ENCODE measurements at regions not wholly inside any gene's neighbourhood (a gene's known extent, or its start where the extent isn't known, plus 50 kb on each side); places are given as distances from the start of the nearest gene placed in this dataset.

DNA sequence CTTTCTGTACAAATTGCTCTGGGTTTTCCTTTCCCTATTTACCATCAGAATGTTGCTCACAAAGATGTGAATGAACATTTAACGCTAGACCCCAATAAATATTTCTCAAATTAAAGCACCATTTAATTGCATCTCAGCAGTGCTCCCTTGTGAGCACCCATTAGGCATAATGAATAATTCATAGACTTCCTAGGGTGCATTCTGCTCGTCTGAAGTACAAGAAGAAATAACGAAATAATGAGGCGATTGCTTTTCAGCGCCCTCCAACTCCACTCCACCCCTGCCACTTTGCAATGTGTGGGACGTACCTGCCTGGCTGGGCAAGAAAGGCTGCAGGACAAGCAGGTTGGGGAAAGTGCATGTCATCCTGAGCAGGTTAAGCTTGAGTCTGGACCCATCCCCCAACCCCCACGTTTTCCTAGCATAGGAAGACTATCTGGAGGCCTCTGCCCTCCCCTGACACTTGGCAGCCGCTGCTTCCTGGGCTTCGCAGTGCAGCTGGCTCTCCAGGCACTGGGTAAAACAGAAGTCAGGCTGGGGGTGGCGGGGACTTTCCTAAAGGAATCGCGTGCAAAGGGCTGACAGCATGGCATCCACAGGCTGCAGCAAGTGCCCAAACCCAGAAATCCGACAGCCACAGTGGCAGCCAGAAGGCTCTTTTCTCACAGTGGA lies 253.7 kb downstream of the DUSP6 start:
- no peak for DNase-seq (ENCODE audit: low read depth in 2 of 2)

DNA sequence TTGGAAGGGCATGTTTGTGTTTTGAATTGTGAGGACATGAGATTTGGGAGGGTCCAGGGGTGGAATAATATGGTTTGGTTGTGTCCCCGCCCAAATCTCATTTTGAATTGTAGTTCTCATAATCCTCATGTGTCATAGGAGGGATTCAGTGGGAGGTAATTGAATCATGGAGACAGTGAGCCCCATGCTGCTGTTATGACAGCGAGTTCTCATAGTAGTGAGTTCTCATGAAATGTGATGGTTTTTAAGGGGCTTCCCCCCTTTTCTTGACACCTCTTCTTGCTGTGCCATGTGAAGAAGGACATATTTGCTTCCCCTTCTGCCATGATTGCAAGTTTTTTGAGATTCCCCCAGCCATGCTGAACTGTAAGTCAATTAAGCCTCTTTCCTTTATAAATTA lies 260.0 kb downstream of the DUSP6 start:
- no peak for DNase-seq (ENCODE audit: low read depth in 2 of 2)

DNA sequence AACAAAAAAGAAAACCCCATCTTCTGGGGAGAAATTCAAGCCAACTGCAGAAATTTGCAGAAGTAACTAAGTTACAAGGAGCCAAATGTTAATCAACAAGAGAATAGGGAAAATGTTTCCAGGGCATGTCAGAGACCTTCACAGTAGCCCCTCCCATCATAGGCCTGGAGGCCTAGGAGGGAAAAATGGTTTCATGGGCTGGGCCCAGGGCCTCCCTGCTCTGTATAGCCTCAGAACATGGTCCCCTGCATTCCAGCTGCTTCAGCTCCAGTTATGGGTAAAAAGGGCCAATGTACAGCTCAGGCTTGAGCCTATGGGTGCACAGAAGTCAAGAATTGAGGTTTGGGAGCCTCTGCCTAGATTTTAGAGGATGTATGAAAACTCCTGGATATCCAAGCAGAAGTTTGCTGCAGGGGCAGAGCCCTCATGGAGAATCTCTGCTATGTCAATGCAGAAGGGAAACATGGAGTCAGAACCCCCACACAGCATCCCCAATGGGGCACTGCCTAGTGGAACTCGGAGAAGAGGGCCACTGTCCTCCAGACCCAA lies 260.9 kb downstream of the DUSP6 start:
- no peak for DNase-seq (ENCODE audit: low read depth in 2 of 2)

DNA sequence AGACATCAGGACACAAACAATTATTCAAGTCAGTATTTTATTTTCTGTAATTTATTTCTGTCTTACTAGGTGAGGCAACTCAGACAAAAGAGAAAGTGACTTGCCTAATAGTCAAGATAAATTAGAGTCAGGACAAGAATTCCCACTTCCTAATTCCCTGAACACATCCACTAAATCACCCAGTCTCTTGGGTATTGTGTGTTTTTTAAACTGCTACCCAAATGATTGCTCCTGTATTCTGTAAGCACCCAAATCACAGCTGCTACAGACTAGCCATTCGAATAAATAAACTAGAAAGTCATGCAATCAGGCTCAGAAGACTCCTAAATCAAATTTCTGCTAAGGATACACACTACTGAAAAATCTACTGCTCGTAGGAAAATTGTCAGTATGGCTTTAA lies 263.0 kb downstream of the DUSP6 start:
- DNase-seq (ENCODE audit: low read depth in 2 of 2) = no peak

DNA sequence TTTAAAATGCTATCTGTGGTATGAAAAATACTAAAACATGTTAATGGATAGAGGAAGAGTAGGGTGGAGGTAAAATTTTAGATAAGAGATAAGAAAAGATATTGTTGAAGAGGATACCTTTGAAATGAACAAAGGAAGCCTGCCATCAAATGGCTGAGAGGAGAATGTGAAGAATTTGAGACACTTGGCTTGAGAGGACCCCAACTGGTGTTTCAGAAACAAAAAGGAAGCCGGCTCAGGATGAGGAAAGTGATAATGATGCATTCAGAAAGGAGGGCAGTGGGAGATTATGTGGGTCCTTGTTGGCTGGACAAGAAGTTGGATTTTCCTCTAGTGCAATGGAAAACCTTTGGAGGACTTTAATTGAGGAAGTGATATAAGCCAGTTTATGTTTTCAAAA lies 264.4 kb downstream of the DUSP6 start:
- no peak for DNase-seq (ENCODE audit: low read depth in 2 of 2)

DNA sequence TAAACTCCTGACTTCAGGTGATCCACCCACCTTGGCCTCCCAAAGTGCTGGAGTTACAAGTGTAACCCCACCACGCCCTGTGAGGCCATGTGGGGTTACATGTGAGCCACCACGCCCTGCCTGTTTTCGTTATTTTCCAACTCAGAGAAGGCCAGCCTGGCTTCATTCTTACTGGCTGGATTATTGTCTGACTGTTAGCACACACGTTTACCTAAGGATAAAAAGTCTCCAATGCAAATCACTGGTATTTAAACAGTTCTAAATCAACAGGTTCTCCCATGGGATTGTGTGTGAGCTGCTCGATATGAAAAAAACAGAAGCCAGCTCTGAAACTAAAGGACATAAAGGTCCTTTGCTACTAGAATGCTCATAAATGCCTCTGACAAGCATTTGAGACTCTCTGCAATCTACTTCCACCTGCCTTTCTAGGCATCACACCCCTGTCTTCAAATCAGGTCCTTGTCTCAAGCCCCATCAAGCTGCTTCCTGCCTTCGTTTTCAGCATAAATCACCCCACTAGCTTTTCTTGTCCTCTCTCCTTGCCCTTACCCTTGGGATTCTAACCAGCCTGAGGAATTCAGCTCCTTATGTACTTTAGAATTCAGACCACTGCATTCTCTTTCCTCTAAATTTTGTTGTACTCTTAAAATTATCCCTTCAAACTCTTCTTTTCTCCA lies 265.0 kb downstream of the DUSP6 start:
- no peak for DNase-seq (ENCODE audit: low read depth in 2 of 2)

DNA sequence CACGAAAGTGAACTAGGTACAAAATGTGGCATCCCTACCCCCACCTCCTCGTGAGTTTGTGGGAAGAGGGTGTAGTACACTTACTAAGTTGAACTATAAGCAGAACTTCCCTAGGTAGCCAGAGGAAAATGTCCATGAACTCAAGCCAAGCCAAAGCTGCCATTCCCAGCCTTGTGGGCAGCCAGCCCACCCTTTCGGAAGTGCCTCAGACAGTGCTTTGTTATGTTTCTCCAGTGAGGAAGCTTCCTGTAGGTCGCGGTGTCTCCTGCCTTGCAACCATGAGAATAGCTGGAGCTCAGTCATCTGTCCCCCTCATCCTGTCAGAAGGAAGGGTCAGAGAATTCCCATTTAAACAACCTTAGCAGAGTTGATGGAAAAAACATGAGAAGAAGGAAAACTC lies 266.9 kb downstream of the DUSP6 start:
- DNase-seq (ENCODE audit: low read depth in 2 of 2) = no peak

DNA sequence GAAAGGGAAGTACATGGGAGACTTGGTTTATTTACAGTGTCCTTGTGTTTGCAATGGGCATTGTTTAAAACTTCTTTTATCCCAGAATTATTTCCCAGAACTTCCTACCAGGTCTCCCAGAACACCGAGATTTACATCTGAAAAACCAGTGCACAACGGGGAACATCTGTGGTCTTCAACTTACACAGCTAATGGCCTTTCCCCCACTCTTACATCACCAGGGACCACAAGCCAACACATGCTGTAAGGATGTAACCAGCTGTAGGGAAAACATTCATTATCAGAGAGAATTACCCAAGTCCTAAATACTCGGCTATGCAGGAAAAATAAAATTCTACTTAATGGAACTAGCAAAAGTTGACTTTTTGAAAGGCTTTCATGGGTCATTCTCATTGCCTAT lies 267.6 kb downstream of the DUSP6 start:
- no peak for DNase-seq (ENCODE audit: low read depth in 2 of 2)

DNA sequence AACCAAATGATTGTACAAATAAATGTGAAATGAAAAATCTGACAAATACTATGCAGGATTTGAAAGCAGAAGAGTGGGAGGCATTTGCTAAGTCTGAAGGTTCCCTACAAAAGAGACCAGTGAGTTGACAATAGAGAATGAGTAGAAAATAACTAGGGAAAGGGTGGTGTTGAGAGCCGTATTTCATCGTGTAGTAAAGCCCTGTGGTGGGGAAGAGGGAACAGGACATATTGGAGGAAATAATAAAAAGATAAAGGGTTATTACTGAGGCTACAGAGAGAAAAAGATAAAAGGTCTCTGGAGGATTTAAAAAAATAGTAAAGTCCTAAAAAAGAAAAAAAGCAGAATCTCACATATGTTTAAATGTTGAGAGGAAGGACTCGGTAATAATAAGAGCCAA lies 268.8 kb downstream of the DUSP6 start:
- no peak for DNase-seq (ENCODE audit: low read depth in 2 of 2)

DNA sequence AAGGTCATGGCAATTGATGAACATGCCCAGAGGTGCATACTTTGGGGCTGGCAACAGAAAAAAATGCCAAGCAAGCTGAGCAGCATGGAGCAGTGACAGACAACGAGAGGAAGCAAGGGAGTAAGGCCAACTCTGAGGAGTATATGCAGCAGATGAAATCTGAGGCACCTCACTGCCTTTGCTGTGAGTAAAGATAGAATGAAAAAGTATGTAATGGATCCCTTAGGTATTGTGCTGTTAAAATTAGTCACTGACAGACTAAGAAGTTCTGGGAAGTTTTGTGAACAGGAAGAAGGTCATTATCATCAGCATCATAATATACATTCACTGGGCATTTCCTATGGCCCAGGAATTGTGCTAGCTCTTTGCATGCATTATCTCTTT lies 269.9 kb downstream of the DUSP6 start:
- DNase-seq (ENCODE audit: low read depth in 2 of 2) = no peak

DNA sequence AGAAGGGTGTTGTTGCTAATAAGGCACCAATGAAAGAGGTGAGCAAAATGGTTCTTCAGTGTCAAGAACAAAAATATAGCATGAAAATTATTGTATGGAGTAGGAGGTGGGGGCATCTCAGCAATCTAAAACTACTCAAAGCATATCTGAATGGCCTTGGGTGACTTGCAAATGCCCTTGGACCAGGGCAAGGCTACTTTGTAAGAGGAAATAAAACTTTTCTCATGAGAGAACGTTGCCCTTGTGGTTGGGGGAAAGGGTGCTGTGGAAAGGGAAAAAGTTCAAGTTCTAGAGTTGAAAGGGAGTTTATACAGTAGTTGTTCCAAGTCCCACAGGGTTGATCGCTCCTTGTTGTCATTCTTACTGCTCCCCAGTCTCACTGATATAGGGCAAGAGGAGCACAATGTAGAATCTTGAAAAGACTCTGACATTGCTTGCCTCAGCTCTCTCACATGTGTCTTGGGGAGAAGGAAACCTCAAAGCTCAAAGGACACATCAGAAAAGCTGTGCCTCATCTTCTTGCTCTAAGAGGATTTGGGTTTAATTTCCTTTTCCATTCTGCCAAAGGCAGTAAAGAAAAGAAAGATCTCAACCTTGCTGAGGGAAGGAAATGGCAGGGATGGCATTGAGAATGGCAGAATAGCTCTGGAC lies 270.5 kb downstream of the DUSP6 start:
- DNase-seq (ENCODE audit: low read depth in 2 of 2) = no peak

DNA sequence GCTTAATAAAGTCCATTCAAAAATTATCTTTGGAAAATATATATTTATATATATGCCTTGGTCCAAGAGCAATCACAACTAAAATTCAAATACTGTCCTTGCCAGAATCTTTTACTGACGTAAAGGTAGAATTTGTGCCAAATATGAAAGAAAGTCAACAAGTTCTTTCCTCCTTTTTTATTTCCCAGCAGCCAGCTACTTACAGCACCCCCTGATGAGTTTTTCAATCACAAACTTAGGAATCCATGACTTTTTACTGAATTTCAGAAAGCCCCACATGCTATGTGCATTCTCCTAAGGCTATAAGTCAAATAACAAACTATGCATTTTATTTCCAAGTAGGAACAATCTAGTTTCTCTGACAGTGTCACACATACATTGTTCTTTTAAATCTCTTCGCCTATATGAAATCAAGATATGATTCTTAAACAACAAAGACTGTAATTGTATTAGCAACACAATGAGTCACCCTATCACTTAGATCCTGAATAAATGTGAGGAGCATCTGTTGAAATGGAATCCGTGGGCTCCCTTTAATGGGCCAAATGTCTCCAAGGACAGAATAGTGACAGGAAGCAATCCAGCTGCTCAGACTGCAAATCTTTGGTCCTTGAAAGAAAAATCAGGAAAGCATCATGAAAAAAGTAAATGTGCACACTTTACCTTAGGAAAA lies 271.4 kb downstream of the DUSP6 start:
- no peak for DNase-seq (ENCODE audit: low read depth in 2 of 2)

DNA sequence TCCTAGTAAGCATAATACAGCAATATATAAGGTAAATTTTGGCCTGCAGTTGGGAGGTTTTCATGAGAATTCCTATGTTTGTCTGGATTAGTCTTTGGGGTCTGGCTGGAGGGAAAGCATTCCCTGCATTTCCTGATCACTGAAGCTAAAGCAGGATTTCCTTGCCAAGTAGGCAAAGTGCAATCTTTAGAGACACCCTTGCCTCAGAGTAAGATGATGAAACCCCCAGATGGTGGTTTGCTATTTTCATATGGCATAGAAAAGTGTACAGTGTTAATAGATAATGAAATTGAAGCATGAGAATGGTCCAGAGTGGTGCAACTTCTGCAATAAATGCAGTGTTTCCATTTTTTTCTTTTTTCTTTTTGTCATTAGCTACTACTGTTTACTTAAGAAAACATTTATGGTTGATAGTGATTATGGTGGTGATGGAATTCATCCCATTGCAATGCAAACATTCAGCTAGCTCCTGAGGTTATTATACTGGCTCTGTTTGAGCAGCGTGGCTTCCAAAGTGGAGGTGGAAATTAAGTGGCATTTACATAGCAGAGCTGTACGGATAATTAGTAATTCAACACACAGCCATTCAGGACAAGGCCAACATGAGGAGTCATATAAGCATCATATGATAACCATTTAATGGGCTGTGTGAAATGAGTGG lies 276.3 kb downstream of the DUSP6 start:
- no peak for DNase-seq (ENCODE audit: low read depth in 2 of 2)

DNA sequence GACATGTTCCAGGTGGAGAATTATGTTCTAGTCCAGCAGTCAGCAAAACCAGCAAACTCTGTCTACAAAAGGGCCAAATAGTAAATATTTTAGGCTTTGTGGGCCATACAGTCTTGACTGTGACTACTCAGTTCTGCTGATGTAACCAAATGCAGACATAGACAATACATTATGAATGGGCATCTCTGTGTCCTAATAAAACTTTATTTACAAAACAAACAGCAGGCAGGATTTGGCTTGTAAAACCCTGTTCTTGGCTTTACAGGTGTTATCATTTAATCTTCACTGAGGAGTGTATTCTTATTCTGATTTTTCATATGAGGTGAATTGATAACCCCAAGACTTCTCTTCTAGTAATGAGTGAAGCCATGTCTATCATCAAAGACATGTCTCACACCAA lies 278.6 kb downstream of the DUSP6 start:
- no peak for DNase-seq (ENCODE audit: low read depth in 2 of 2)

DNA sequence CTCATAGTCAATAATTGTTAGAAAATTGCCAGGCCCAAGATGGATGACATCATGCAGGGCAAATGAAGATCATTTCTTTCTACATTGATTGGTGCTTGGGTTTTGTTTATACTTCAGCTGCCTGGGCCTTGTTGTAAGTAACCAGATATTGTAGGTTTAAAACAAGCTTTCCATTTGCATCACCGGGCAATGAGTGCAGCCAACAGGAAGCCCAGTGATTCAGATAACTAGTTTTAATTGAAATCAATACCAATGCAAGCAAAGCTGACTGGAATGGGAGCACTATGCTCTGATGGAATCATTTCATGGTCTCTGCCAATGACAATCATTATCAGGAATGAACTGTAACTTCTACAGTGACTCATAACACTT lies 279.3 kb downstream of the DUSP6 start:
- no peak for DNase-seq (ENCODE audit: low read depth in 2 of 2)

DNA sequence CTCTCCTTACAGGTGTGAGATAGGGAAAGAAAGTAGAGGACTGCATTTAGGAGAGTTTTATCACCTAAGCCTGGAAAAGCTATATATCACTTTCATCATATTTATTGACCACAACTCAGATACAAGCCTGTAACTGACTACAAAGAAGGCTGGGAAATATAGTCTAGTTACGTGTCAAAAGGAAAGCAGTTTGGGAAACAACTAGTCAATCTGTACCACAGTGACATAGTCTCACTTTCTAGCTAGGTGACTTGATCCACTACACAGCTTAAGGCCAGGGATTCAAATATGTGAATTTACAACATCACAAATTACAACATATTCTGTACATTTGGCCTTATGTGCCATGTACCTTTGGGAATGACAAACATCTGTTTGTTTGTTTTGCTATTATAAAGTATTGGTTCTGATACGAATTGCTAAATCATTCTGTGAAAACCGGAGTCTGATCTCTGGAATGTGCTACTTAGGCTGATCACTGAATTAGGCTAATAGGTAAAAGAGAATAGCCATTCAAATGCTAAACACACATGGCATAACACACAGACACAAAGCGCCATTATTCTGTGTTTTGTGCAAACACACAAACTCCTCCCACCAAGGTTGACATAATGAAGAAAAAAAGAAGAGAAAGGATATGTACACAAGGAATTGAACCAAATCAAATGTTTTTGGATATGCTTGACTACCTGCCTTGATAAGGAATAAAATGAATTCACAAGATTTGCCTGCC lies 279.8 kb downstream of the DUSP6 start:
- no peak for DNase-seq (ENCODE audit: low read depth in 2 of 2)

DNA sequence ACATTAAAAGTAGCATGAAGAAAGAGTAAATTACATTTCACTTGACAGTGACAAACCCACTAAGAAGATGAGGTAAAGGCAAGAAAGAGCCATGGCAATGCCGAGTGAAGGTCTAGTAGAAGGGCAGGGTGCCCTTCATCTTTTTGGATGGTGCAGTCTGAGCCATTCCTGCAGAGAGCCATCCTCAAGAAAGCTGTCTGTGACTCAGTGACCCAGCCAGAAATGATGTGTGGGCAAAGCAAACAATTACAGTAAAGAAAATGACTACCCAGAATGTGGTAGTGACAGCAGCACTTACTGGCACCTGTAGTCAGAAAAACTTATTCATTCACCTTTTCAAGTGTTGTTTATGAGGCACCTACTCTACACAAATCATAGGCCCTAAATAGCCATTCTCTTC lies 281.7 kb downstream of the DUSP6 start:
- DNase-seq (ENCODE audit: low read depth in 2 of 2) = no peak

DNA sequence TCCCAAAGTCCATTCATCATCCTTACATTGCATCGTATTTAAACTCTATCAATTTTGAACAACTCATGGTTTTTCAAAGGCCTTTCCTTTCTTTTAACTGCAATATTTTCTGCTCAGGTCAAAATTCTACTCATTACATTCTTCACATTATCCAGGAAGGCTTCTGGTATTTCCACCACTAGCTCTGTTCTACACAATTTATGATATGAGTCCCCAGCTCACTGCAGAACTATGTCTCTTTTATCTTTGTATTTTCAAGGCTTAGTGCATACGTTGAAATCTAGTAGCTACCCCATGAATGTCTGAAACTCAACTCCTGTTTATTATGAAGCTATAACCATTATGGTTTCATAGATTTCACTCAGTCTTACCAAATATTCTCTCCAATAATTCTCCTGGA lies 282.9 kb downstream of the DUSP6 start:
- DNase-seq (ENCODE audit: low read depth in 2 of 2) = no peak

DNA sequence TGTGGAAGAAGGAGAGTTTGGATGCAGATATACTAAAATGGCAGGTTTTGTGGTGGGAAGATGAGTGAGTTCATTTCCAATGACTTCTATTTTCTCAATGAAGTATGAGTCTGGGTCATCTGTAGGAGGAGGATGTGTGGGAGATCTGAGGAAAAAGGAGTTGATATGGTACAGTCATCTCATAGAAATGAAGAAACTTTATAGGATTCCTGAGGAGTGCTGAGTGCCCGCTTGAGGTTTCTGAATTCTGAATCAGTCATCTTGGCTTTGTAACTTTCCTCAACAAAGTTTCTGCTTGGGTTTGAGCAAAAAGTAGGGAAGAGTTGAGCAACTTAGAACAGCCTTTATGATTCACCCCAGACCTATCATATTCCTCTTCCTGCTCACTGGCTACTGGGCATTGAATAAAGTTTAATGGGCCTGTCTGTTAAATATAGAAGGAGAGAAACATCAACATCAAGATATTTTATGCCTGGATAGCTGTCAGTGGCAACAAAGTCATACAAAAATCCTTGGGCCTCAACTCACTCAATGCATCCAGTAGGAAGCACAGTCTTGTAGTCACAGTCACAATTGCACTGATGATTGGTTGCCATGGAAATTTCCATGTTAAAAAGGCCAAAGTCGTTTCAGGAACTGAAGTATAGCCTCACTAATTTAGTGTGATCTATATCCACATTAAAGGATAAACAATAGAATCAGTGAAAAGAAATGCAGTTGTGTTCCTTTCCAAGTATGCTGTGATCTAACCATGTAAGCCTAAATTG lies 284.7 kb downstream of the DUSP6 start:
- no peak for DNase-seq (ENCODE audit: low read depth in 2 of 2)

DNA sequence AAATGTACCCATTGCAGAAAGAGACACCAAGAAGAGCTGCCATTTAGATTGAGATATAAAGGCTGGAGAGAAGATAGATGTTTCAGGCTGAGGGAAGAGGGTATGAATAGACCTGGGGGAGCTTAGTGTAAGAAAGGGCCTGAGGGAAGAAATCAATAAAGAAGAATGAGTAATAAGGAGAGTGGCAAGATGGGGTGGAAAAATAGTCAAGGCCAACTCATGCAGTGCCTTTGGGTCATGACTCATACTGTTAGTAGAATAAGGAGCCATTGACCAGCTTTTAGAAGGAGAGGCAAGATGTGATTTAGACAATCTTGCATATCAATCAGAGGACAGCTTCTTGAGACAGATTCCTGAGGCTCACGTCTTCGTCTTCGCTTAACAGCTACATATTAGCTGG lies 287.5 kb downstream of the DUSP6 start:
- no peak for DNase-seq (ENCODE audit: low read depth in 2 of 2)

DNA sequence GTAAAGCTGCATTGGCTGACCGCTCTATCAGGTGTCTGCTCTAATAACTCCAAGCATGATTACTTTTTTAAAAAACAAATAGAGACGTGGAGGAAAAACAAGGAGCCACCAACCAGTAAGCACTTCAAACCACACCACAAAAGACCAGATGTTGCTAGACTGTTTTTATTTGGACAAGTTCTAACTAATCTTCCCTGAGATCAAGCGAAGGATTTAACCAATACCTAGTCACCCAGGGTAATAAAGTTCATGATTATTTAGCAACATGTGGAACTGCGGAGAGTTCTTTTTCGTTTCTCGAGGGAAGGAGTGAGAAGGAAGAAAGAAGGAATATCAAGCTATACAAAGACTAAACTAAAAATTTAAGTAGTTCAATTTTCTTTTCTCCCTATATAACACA lies 288.1 kb downstream of the DUSP6 start:
- DNase-seq (ENCODE audit: low read depth in 2 of 2) = no peak
